ENCODE measurements at regions not wholly inside any gene's neighbourhood (a gene's known extent, or its start where the extent isn't known, plus 50 kb on each side); places are given as distances from the start of the nearest gene placed in this dataset.
"Not testable (repeated sequence)": the region's sequence is repeated elsewhere in the genome, so short reads cannot be mapped to it uniquely, and the experiment has no call there.

DNA sequence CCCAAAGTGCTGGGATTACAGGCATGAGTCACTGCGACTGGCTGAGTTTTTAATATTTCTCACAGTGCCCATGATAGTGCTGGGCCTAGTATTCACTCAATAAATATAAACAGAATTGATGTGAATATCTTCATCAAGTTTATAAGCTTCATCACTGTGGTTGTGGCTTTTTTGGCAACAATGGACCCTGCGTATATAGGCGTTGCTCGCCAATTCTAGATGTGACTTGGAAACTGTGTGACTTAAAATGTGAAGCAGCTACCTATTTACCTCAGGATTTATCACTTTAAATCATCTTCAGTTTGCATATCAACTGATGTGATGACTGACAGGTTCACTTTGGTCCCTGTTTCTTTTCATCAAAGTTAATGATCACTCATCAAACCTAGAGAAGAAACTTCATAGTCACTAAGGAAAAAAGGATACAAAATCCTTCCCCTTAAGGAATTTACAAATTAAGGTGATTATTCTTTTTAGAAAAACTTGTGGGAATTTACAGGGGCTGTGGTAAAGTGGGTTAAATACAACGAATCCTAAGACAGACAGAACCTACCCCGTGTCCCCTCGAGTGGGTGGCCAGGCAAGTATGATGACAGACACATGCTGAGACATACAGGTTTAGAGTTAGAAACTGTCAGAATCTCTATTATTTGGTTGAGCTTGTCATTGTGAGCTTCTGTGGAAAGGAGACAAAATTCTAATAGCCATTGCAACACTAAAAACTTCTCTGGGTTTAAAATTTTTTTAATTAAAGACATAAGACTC lies 101.3 kb downstream of the AKAP11 start:
- DNase-seq (ENCODE audit: low read depth in 3 of 3): no peak

DNA sequence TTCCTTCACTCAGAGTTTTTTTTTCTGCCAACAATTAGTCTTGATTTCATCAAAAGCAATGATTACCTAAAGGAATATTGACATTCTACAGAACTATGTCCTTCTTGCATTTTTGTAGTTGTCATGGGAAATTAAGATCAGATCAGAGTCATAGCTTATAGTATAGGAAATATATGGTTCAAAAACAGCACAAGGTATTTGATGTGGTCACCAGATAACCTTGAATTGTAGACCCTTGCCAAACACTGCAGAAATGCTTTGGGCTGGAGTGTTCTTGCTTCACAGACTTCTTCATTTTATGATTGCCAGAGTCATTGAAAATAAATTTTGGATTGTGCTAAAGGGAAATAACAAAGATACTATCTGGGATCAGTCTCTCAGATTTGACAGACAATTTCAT lies 103.7 kb downstream of the AKAP11 start:
- DNase-seq (ENCODE audit: low read depth in 3 of 3): no peak

- no peak for DNase-seq (ENCODE audit: low read depth in 3 of 3)
Observed at GRCh38 chr13:42377640-42378382, 105.9 kb downstream of the AKAP11 start.

DNA sequence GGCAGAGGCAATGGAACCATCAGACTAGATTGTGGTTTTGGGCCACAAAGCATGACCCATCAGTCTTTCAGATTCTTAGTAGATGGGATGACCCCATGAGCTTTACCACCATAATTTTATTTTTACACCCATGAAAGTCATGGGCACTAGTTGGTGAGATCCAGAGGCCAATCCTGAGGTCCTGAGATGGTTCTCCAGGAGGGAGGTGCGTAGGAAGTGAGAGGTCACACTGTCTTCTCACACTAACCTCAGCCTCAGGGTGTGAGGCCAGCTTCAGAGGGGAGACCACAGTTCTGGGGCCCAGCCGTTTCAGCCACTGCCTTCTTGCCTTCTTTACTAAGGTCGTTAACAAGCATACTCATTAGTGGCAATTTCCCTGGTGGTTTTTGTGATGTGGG lies 106.4 kb downstream of the AKAP11 start:
- DNase-seq (ENCODE audit: low read depth in 3 of 3): no peak

GRCh38 chr13:42379241-42379640 lies 107.3 kb downstream of the AKAP11 start:
- no peak for DNase-seq (ENCODE audit: low read depth in 3 of 3)

DNA sequence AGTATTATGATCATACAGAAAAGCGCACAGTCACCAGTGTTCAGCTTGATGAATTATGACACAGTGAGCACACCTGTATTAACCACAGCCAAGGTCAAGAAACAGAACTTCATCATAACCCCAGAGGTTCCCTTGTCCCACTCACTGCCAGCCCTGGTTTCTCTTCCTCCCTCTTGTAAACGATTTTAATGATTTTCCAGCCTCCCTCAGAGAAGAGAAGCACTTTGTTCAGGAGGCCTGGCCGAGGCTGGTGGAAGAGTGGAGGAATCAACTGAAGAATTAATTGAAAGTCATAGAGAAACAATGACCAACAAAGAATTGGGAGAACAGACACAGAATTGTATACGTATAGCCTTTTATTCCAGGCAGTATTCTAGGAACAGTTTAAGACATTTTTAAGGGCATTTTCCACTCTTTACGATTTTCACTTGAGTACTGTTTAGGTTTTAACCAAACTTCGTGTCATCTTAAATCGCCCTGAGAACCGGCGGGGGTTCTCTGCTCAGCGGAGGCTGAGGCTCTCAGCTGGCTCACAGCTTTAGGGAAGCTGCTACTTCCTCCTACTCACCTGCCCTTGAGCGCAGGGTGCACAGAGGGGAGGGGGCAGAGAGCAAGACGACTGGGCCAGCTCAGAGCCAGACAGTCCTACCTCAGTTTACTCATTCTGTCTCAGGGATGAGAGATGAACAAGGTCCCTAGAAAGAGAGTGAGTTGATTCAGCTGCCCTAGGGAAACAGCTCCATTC lies 108.6 kb downstream of the AKAP11 start:
- no peak for DNase-seq (ENCODE audit: low read depth in 3 of 3)

- no peak for DNase-seq (ENCODE audit: low read depth in 3 of 3)
Observed at GRCh38 chr13:42381165-42381425, 109.1 kb downstream of the AKAP11 start.

DNA sequence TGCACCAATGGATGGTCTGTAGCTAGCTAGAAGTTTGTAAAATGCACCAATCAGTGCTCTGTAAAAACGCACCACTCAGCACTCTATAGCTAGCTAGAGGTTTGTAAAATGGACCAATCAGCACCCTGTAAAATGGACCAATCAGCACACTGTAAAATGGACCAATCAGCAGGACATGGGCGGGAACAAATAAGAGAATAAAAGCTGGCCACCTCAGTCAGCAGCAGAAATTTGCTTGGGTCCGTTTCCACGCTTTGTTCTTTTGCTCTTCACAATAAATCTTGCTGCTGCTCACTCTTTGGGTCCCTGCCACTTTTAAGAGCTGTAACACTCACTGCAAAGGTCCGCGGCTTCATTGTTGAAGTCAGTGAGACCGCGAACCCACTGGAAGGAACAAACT lies 109.5 kb downstream of the AKAP11 start:
- DNase-seq (ENCODE audit: low read depth in 3 of 3): not testable (repeated sequence)

GRCh38 chr13:42383025-42383424 lies 111.1 kb downstream of the AKAP11 start:
- no peak for DNase-seq (ENCODE audit: low read depth in 3 of 3)

GRCh38 chr13:42384265-42384664 lies 112.3 kb downstream of the AKAP11 start:
- DNase-seq (ENCODE audit: low read depth in 3 of 3): no peak

DNA sequence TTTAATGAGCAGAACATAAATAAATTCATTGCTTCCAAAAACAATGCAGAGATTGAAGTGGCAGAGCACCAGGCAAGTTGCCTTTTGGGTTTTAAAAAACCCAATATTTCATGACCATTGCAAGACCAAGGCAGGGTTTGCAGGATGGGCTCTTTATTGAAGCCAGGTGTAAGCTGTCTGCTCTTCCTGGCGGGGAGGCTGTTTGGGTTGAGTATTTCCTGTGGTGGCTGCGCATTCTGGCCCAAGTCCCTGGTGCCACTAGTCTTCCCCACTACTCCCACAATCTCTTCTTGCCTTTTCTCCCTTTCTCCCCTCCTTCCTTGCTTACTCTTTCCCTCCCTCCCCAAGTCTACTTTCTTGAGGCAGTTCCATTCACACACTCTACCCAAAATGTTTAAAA lies 116.4 kb downstream of the AKAP11 start:
- no peak for DNase-seq (ENCODE audit: low read depth in 3 of 3)

GRCh38 chr13:42389041-42389440 lies 117.1 kb downstream of the AKAP11 start:
- no peak for DNase-seq (ENCODE audit: low read depth in 3 of 3)

GRCh38 chr13:42392180-42392579 lies 120.2 kb downstream of the AKAP11 start:
- no peak for DNase-seq (ENCODE audit: low read depth in 3 of 3)

DNA sequence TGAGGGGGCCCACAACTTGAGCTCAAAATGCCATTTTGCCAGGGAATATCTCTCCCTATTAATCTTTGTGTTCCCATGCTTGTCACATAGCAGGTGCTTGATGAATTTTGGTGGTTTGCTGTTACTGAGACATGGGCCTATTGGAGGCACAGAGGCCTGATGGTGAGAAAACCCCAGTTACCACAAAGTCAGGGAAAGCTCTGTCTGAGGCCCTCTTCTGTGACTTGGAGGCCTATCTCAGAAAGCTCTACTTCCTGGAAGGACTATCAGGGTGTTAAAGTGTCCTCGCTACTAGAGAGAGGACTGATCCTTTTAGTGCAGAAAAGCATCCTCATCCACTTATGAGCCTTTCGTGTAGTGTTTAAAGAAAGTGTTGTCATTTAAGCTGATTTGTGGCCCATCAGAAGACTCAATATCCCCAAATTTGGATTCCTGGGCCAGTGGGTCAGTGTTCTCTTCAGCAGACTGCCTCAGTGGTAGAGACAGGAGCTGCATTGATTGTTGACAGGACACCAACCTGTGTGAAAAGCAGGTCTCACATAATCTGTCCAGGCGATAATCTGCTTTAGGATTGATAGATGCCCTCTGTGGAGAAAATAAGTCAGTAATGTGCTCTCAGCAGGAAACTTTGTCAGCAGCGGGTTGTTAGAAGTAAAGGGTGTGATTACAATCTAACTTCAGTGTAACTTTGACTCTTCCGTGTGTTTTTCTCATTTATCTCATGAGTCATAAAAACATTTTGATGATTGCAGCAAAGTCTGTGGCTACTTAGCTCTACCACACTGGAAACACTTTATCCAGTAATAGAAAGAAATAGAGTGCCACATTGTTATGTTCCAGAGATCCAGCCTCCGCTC lies 121.0 kb downstream of the AKAP11 start:
- no peak for DNase-seq (ENCODE audit: low read depth in 3 of 3)

DNA sequence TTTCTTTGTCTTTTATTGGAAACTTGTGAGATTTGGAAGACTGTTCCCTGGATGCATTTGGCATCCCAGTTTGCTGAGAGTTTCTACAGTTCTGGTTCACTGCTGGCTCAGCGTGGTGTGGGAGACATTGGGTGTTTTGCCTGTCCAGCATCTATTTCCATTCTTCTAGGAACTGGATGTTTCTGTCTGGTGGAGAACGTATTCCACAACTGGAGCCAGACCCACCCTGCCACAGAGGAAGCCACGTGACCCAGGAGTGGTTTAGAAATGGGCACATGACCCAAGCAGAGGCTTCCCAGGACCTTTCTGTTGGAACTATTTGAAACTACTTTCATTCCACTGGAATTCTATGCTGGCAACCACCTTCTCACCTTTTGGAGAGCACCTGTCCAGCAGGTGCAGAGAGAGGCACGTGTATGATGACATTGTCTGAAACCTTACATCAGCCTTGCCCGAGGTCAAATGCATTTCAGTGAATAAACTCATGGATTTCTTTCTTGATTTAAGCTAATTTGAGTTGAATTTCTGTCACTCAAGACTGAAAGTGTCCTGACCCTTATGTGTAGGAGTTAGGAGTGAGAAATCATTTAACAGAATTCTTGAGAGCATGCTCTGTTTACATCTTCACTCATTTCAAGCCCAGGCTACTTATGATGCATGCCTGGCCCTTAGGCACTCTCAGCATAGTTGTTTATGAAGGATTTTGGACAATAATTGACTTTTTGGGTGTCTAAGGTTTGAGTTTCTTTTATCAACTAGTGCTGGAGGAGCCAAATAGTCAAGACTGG lies 121.8 kb downstream of the AKAP11 start:
- no peak for DNase-seq (ENCODE audit: low read depth in 3 of 3)

DNA sequence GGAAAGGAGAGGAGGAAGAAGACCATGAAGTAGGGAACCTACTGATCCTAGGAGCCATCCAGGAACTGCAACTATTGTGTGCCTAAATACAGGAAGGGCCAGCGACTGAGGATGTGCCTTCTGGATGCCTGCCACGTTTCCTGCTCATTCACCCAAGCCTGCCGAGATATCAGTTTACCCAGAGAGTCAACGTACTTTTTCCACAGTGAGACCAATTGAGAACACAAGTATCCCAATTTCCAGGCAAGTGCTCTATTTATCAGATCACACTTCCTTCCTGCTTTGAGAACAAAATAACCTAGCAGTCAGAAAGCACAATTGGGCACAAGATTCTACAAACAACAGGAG lies 122.4 kb downstream of the AKAP11 start:
- no peak for DNase-seq (ENCODE audit: low read depth in 3 of 3)

GRCh38 chr13:42394711-42395085 lies 122.7 kb downstream of the AKAP11 start:
- peak in 1 of 3 experiments; percentile 15 for DNase-seq (ENCODE audit: low read depth in 3 of 3)

DNA sequence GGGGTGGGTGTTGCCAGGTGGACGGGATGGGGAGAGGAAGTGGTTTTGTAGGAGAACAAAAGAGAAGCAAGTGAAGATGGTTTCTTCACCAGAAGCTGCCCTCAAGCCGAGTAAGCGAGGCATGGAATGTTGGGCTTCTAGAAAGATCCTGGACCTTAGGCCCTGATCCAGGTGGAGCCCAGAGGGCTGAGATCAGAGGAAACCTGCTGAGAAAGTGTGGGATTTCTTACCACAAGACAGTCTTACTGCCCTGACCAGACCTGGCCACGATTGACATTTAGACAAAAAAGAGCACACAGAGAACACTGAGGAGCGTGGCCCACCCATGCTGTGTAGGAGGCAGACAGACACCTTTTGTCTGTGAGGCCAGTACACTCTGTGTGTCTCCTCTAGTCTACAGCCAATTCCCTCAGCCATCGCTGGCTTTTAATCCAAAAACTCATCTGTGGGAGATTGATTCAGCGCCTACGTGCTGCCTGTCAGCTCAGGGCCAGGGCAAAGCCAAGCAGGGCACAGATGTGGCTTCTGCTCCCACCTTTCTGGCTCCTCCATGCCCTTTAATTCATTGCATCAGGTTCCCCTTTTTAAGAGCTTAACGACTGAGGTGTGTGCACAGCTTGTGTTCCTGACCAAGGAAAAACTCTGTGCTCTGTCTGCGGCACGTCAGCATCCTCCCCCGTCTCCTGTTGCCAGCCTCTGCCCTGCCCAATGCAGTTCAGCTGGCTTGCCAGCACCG lies 123.3 kb downstream of the AKAP11 start:
- DNase-seq (ENCODE audit: low read depth in 3 of 3): peak in 1 of 3 experiments; percentile 24

DNA sequence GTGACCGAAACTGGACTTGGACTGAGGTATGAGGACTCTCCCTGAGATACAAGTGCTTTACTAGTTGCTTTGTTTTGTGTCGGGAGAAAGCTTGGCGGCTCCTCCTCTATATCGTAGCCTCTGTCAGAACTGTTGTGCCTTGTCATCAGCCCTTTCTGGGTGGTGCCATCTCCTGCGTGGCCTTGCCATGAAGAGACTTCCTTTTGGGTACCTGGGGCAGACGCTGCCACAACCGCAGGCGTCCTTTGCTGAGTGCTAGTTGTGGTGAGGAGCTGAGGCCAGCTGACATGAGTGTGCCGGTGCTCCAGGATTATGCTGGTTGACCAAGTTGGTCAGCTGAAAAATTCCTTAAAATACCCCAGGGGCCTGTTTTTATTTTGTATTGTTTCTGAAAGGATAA lies 124.5 kb downstream of the AKAP11 start:
- peak in 1 of 3 experiments; percentile 60 for DNase-seq (ENCODE audit: low read depth in 3 of 3)

- no peak for DNase-seq (ENCODE audit: low read depth in 3 of 3)
Observed at GRCh38 chr13:42396901-42397655, 125.1 kb downstream of the AKAP11 start.
